NT2/D1 (cell line): ENCODE measurements at regions not wholly inside any gene's neighbourhood (a gene's known extent, or its start where the extent isn't known, plus 50 kb on each side); places are given as distances from the start of the nearest gene placed in this dataset.

Source experiments
- YY1 ChIP-seq: IDR thresholded peaks from 2 replicates; pipeline ENCODE4 v1.6.1; 2011; ENCODE audit not compliant: insufficient read length, insufficient read depth
- ZNF274 ChIP-seq: IDR thresholded peaks from 2 replicates; pipeline ENCODE4 v1.6.1; 2011; ENCODE audit warnings: mild to moderate bottlenecking, low read depth, low read length

GRCh38 chr20:56175884-56176283, 72.6 kb upstream of the MC3R start:
- no peak for TF ChIP-seq YY1
- no peak for TF ChIP-seq ZNF274
